HG03432 (cell line): ENCODE measurements at regions not wholly inside any gene's neighbourhood (a gene's known extent, or its start where the extent isn't known, plus 50 kb on each side); places are given as distances from the start of the nearest gene placed in this dataset.
"Not testable (repeated sequence)": the region's sequence is repeated elsewhere in the genome, so short reads cannot be mapped to it uniquely, and the experiment has no call there.

ENCODE experiments used
- ATAC-seq: cut with Tn5 transposase; IDR thresholded peaks from one replicate; pipeline ENCODE4 v1.9.1; 2021; ENCODE audit warnings: mild to moderate bottlenecking, moderate library complexity; ENCODE audit not compliant: unreplicated experiment

GRCh38 chrX:22526339-22526738 is 253.6 kb downstream of the CBLL2 start:
- peak; percentile 100 for ATAC-seq

- no peak for ATAC-seq
These were observed 254.6 kb downstream of the CBLL2 start for GRCh38 chrX:22527302-22527701.

- ATAC-seq: no peak
These were observed 261.2 kb downstream of the CBLL2 start for GRCh38 chrX:22533898-22534297.

GRCh38 chrX:22534643-22535042 is 261.9 kb downstream of the CBLL2 start:
- ATAC-seq: no peak

GRCh38 chrX:22536746-22537304 is 264.1 kb downstream of the CBLL2 start:
- no peak for ATAC-seq

- no peak for ATAC-seq
These were observed 265.9 kb downstream of the CBLL2 start for GRCh38 chrX:22538580-22538979.

- no peak for ATAC-seq
These were observed 269.2 kb downstream of the CBLL2 start for GRCh38 chrX:22541926-22542325.

- ATAC-seq: no peak
These were observed 269.9 kb downstream of the CBLL2 start for GRCh38 chrX:22542641-22543040.

GRCh38 chrX:22559506-22559905 is 286.8 kb downstream of the CBLL2 start:
- no peak for ATAC-seq

- no peak for ATAC-seq
These were observed 302.6 kb downstream of the CBLL2 start for GRCh38 chrX:22575161-22575845.

- ATAC-seq: no peak
These were observed 304.5 kb downstream of the CBLL2 start for GRCh38 chrX:22577181-22577580.

GRCh38 chrX:22585831-22586230 is 313.1 kb downstream of the CBLL2 start:
- peak; percentile 67 for ATAC-seq

- no peak for ATAC-seq
These were observed 317.1 kb downstream of the CBLL2 start for GRCh38 chrX:22589845-22590244.

- no peak for ATAC-seq
These were observed 322.1 kb downstream of the CBLL2 start for GRCh38 chrX:22594766-22595165.

GRCh38 chrX:22603060-22603459 is 330.3 kb downstream of the CBLL2 start:
- ATAC-seq: no peak

GRCh38 chrX:22609452-22609851 is 336.7 kb downstream of the CBLL2 start:
- not testable (repeated sequence) for ATAC-seq

- ATAC-seq: no peak
These were observed 344.2 kb downstream of the CBLL2 start for GRCh38 chrX:22616867-22617266.

- ATAC-seq: no peak
These were observed 354.9 kb downstream of the CBLL2 start for GRCh38 chrX:22627576-22627975.

GRCh38 chrX:22628275-22628674 is 355.6 kb downstream of the CBLL2 start:
- ATAC-seq: no peak

- ATAC-seq: no peak
These were observed 356.5 kb downstream of the CBLL2 start for GRCh38 chrX:22629105-22629725.

- ATAC-seq: no peak
These were observed 361.4 kb downstream of the CBLL2 start for GRCh38 chrX:22634083-22634482.

GRCh38 chrX:22634751-22635150 is 362.0 kb downstream of the CBLL2 start:
- no peak for ATAC-seq
